HCT116 (cell line): ENCODE measurements at regions not wholly inside any gene's neighbourhood (a gene's known extent, or its start where the extent isn't known, plus 50 kb on each side); places are given as distances from the start of the nearest gene placed in this dataset.

Experiments used
- CEBPB ChIP-seq: IDR thresholded peaks from 2 replicates; pipeline ENCODE4 v1.6.1; 2012; ENCODE audit warnings: low read depth
- EZH2 ChIP-seq: fragments of 200-600 bp; sonication (generic); IDR thresholded peaks from 2 replicates; pipeline ENCODE4 v1.6.1; 2017; ENCODE audit warnings: antibody characterized with exemption, mixed run types
- MAX ChIP-seq: IDR thresholded peaks from 2 replicates; pipeline ENCODE4 v1.6.1; 2012
- POLR2A ChIP-seq: IDR thresholded peaks from 2 replicates; pipeline ENCODE4 v1.7.0; 2011; ENCODE audit warnings: borderline replicate concordance; ENCODE audit not compliant: insufficient read depth, insufficient read length; ENCODE audit errors: extremely low read depth

DNA sequence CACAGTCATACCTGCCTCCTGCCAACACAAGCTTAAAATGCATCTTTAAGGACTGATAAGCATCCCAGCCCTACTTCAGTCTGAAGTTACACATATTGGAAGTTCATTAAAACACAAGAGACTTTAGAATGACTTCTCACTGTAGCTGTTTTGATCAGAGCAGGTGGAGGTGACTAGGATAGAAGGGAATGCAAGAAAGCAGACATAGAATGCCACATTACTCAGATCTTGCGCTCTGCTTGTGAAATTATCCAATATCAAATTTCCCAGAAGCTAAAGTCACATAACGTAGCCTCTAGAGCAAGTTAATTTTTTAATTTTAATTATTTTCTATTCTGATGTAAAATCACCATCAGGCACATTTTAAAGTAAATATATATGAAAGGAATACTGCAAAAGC is 306.5 kb downstream of the PLOD2 start:
- TF ChIP-seq MAX (no peak), POLR2A (no peak), EZH2 (no peak), CEBPB (no peak)
